ENCODE measurements at regions not wholly inside any gene's neighbourhood (a gene's known extent, or its start where the extent isn't known, plus 50 kb on each side); places are given as distances from the start of the nearest gene placed in this dataset.

GRCh38 chr9:95586326-95586725 is 69.6 kb upstream of the PTCH1 start:
- no peak for DNase-seq (ENCODE audit: low read depth, low spot score)
- in situ Hi-C loops (cut with HindIII; ENCODE audit: low sequenced_read_pairs), result no loop called here

GRCh38 chr9:95585824-95586223 is 69.1 kb upstream of the PTCH1 start:
- DNase-seq (ENCODE audit: low read depth, low spot score), result no peak
- in situ Hi-C loops (cut with HindIII; ENCODE audit: low sequenced_read_pairs), result no loop called here
- TF ChIP-seq CTCF (IDR thresholded peaks at IDR 0.05; ENCODE audit: low read depth, low read length), result no peak
- H3K4me3 ChIP-seq (ENCODE audit: low read depth, low read length), result no peak overlapping the region

More at GRCh38 chr9:95586326-95586725, 69.6 kb upstream of the PTCH1 start:
- no peak overlapping the region for H3K4me3 ChIP-seq (ENCODE audit: low read depth, low read length)
- no peak for TF ChIP-seq CTCF (IDR thresholded peaks at IDR 0.05; ENCODE audit: low read depth, low read length)

GRCh38 chr9:95584176-95584575 is 67.4 kb upstream of the PTCH1 start:
- in situ Hi-C loops (cut with HindIII; ENCODE audit: low sequenced_read_pairs), result no loop called here
- H3K4me3 ChIP-seq (ENCODE audit: low read depth, low read length), result no peak overlapping the region
- no peak for TF ChIP-seq CTCF (IDR thresholded peaks at IDR 0.05; ENCODE audit: low read depth, low read length)
- DNase-seq (ENCODE audit: low read depth, low spot score), result no peak

- H3K4me3 ChIP-seq (ENCODE audit: low read depth, low read length), result no peak overlapping the region
- DNase-seq (ENCODE audit: low read depth, low spot score), result no peak
- no peak for TF ChIP-seq CTCF (IDR thresholded peaks at IDR 0.05; ENCODE audit: low read depth, low read length)
- in situ Hi-C loops (cut with HindIII; ENCODE audit: low sequenced_read_pairs), result no loop called here
These were observed 65.1 kb upstream of the PTCH1 start for GRCh38 chr9:95581900-95582299.

GRCh38 chr9:95580812-95581761 is 64.3 kb upstream of the PTCH1 start:
- H3K4me3 ChIP-seq (ENCODE audit: low read depth, low read length), result no peak overlapping the region
- DNase-seq (ENCODE audit: low read depth, low spot score), result no peak
- no peak for TF ChIP-seq CTCF (IDR thresholded peaks at IDR 0.05; ENCODE audit: low read depth, low read length)
- in situ Hi-C loops (cut with HindIII; ENCODE audit: low sequenced_read_pairs), result no loop called here

- in situ Hi-C loops (cut with HindIII; ENCODE audit: low sequenced_read_pairs), result no loop called here
- TF ChIP-seq CTCF (IDR thresholded peaks at IDR 0.05; ENCODE audit: low read depth, low read length), result no peak
- no peak overlapping the region for H3K4me3 ChIP-seq (ENCODE audit: low read depth, low read length)
- DNase-seq (ENCODE audit: low read depth, low spot score), result no peak
These were observed 58.2 kb upstream of the PTCH1 start for GRCh38 chr9:95574866-95575553.

Measured in astrocyte of the spinal cord (primary cell).